ENCODE measurements at regions not wholly inside any gene's neighbourhood (a gene's known extent, or its start where the extent isn't known, plus 50 kb on each side); places are given as distances from the start of the nearest gene placed in this dataset.

- TF ChIP-seq FOXA1 (IDR thresholded peaks at IDR 0.05) (no peak), FOXM1 (IDR thresholded peaks at IDR 0.05; ENCODE audit: borderline replicate concordance) (no peak), SP1 (IDR thresholded peaks at IDR 0.05) (no peak), BHLHE40 (IDR thresholded peaks at IDR 0.05; ENCODE audit: borderline replicate concordance) (no peak), SUZ12 (IDR thresholded peaks at IDR 0.05) (no peak), ZNF384 (IDR thresholded peaks at IDR 0.05) (no peak), LEF1 (IDR thresholded peaks at IDR 0.05; ENCODE audit: borderline replicate concordance) (no peak), TARDBP (IDR thresholded peaks at IDR 0.05) (no peak), ELF4 (IDR thresholded peaks at IDR 0.05) (no peak), NFRKB (IDR thresholded peaks at IDR 0.05) (no peak)
Measured at GRCh38 chr16:49931266-49931665, 75.4 kb upstream of the ZNF423 start.

Measured in HEK293T (cell line).